KMS-11 (cell line): ENCODE measurements at regions not wholly inside any gene's neighbourhood (a gene's known extent, or its start where the extent isn't known, plus 50 kb on each side); places are given as distances from the start of the nearest gene placed in this dataset.
"Not testable (repeated sequence)": the region's sequence is repeated elsewhere in the genome, so short reads cannot be mapped to it uniquely, and the experiment has no call there.

Experiments
- H2AFZ ChIP-seq: fragments of 200-600 bp; sonication (generic); 2 replicates; pipeline ENCODE4 v1.6.1; 2016; ENCODE audit warnings: antibody characterized with exemption, mixed run types, low read depth
- H3K27ac ChIP-seq: fragments of 200-600 bp; sonication (generic); 2 replicates; pipeline ENCODE4 v1.6.1; 2016; ENCODE audit warnings: mild to moderate bottlenecking, mixed run types
- H3K27me3 ChIP-seq: fragments of 200-600 bp; sonication (generic); 2 replicates; pipeline ENCODE4 v1.6.1; 2017; ENCODE audit warnings: mild to moderate bottlenecking, low read depth, mixed run types, moderate library complexity; ENCODE audit not compliant: insufficient read depth
- H3K36me3 ChIP-seq: fragments of 200-600 bp; sonication (generic); 2 replicates; pipeline ENCODE4 v1.6.1; 2017; ENCODE audit warnings: mild to moderate bottlenecking, mixed run types; ENCODE audit not compliant: insufficient read depth
- H3K4me1 ChIP-seq: fragments of 200-600 bp; sonication (generic); 2 replicates; pipeline ENCODE4 v1.6.1; 2016; ENCODE audit warnings: mild to moderate bottlenecking, low read depth, mixed run types; ENCODE audit not compliant: poor library complexity, severe bottlenecking
- H3K4me2 ChIP-seq: fragments of 200-600 bp; sonication (generic); 2 replicates; pipeline ENCODE4 v1.7.0; 2016; ENCODE audit warnings: mild to moderate bottlenecking, mixed run types
- H3K4me3 ChIP-seq: fragments of 200-600 bp; sonication (generic); IDR thresholded peaks from 2 replicates; pipeline ENCODE4 v1.6.1; 2017; ENCODE audit warnings: low read depth, low read length, mixed read lengths; ENCODE audit not compliant: insufficient read depth
- H3K79me2 ChIP-seq: fragments of 200-600 bp; sonication (generic); 2 replicates; pipeline ENCODE4 v1.6.1; 2016; ENCODE audit warnings: low read depth, mixed run types; ENCODE audit not compliant: insufficient read depth
- H3K9ac ChIP-seq: fragments of 200-600 bp; sonication (generic); 2 replicates; pipeline ENCODE4 v1.6.1; 2016; ENCODE audit warnings: mild to moderate bottlenecking, mixed run types
- H4K20me1 ChIP-seq: fragments of 200-600 bp; sonication (generic); 2 replicates; pipeline ENCODE4 v1.6.1; 2016; ENCODE audit warnings: mild to moderate bottlenecking, mixed run types; ENCODE audit not compliant: insufficient read depth
- CTCF ChIP-seq: fragments of 200-600 bp; sonication (generic); conservative IDR thresholded peaks from 2 replicates; pipeline ENCODE4 v1.6.1; 2017; ENCODE audit warnings: low read depth, mild to moderate bottlenecking, antibody characterized with exemption, low read length, moderate library complexity, mixed read lengths

GRCh38 chr2:122034344-122034743, 278.9 kb downstream of the TSN start:
- no peak for TF ChIP-seq CTCF
- Histone ChIP-seq H3K4me1 (no peaks in the 10 kb centered on the region), H3K4me2 (no peak overlapping the region), H4K20me1 (no peaks in the 10 kb centered on the region), H3K79me2 (no peaks in the 10 kb centered on the region), H3K36me3 (no peaks in the 10 kb centered on the region), H3K4me3 (no peak overlapping the region), H3K27me3 (no peaks in the 10 kb centered on the region), H3K27ac (no peak overlapping the region), H2AFZ (no peak overlapping the region), H3K9ac (no peak overlapping the region)

- no peak overlapping the region for H3K4me2 ChIP-seq
Measured at GRCh38 chr2:122034777-122035176, 279.3 kb downstream of the TSN start.

GRCh38 chr2:122038816-122039215, 283.4 kb downstream of the TSN start:
- H3K4me2 ChIP-seq, H3K27me3 ChIP-seq, H3K27ac ChIP-seq, H3K4me3 ChIP-seq, H3K9ac ChIP-seq, H3K79me2 ChIP-seq, H3K36me3 ChIP-seq, H4K20me1 ChIP-seq, H3K4me1 ChIP-seq, H2AFZ ChIP-seq: not testable (repeated sequence)

More at GRCh38 chr2:122034777-122035176, 279.3 kb downstream of the TSN start:
- Histone ChIP-seq H3K4me1 (no peaks in the 10 kb centered on the region), H4K20me1 (no peaks in the 10 kb centered on the region), H3K27me3 (no peaks in the 10 kb centered on the region), H3K27ac (no peak overlapping the region), H3K36me3 (no peaks in the 10 kb centered on the region), H2AFZ (no peak overlapping the region), H3K9ac (no peak overlapping the region), H3K79me2 (no peaks in the 10 kb centered on the region), H3K4me3 (no peak overlapping the region)
- no peak for TF ChIP-seq CTCF

GRCh38 chr2:122041455-122041854, 286.0 kb downstream of the TSN start:
- no peak overlapping the region for H3K27ac ChIP-seq
- H3K27me3 ChIP-seq = no peaks in the 10 kb centered on the region
- no peak overlapping the region for H2AFZ ChIP-seq
- no peak overlapping the region for H3K4me2 ChIP-seq
- no peak overlapping the region for H3K9ac ChIP-seq
- no peaks in the 10 kb centered on the region for H4K20me1 ChIP-seq
- TF ChIP-seq CTCF = no peak
- no peak overlapping the region for H3K4me3 ChIP-seq
- H3K36me3 ChIP-seq = no peaks in the 10 kb centered on the region
- H3K79me2 ChIP-seq = no peaks in the 10 kb centered on the region
- no peaks in the 10 kb centered on the region for H3K4me1 ChIP-seq

GRCh38 chr2:122051659-122052058, 296.2 kb downstream of the TSN start:
- H3K4me3 ChIP-seq, H3K27me3 ChIP-seq, H3K27ac ChIP-seq, H3K36me3 ChIP-seq, H3K9ac ChIP-seq, H3K4me1 ChIP-seq, H2AFZ ChIP-seq, H3K79me2 ChIP-seq, H3K4me2 ChIP-seq, H4K20me1 ChIP-seq: not testable (repeated sequence)
